ENCODE measurements at regions not wholly inside any gene's neighbourhood (a gene's known extent, or its start where the extent isn't known, plus 50 kb on each side); places are given as distances from the start of the nearest gene placed in this dataset.
"Not testable (repeated sequence)": the region's sequence is repeated elsewhere in the genome, so short reads cannot be mapped to it uniquely, and the experiment has no call there.

- H2AK5ac ChIP-seq (ENCODE audit: low read depth, low read length); H3K27me3 ChIP-seq (replicated peaks in 1 of 4; ENCODE audit: control insufficient read depth in 3 of 4, extremely low read depth in 1 of 4, insufficient read depth in 3 of 4, low read length in 3 of 4); H3K56ac ChIP-seq (replicated peaks; ENCODE audit: insufficient read length, low read depth, low read length); FAIRE-seq; H3K4ac ChIP-seq (replicated peaks; ENCODE audit: insufficient read length, low read depth, low read length); H3K79me2 ChIP-seq (ENCODE audit: control insufficient read depth in 1 of 2, insufficient read depth in 2 of 2, low read length in 2 of 2); DNase-seq (ENCODE audit: low read depth in 1 of 2, low spot score in 2 of 2); H3K9ac ChIP-seq (replicated peaks in 1 of 4; ENCODE audit: extremely low read depth in 1 of 4, low read depth in 3 of 4, low read length in 3 of 4); H3K4me2 ChIP-seq (ENCODE audit: insufficient read depth in 1 of 2, low read depth in 2 of 2, low read length in 2 of 2); H4K5ac ChIP-seq (ENCODE audit: insufficient read length, low read depth, low read length); H3K14ac ChIP-seq (ENCODE audit: insufficient read length); H3K23ac ChIP-seq (ENCODE audit: insufficient read length); H3K27ac ChIP-seq (ENCODE audit: low read depth, low read length); H2BK120ac ChIP-seq (replicated peaks; ENCODE audit: low read depth, low read length); H4K91ac ChIP-seq (replicated peaks; ENCODE audit: insufficient read length, low read length); H3K36me3 ChIP-seq (ENCODE audit: control insufficient read depth in 2 of 4, insufficient read depth in 4 of 4, low read length in 3 of 4); H2BK15ac ChIP-seq (ENCODE audit: low read length); H3K4me3 ChIP-seq (ENCODE audit: extremely low read depth in 1 of 4, insufficient read depth in 2 of 4, low read depth in 3 of 4, low read length in 4 of 4); H3K4me1 ChIP-seq (replicated peaks in 1 of 4; ENCODE audit: control insufficient read depth in 3 of 4, insufficient read depth in 4 of 4, low read length in 3 of 4); H4K20me1 ChIP-seq (replicated peaks in 1 of 2; ENCODE audit: control insufficient read depth in 1 of 2, insufficient read depth in 2 of 2, low read length in 2 of 2); H2BK20ac ChIP-seq (ENCODE audit: low read length); H3K79me1 ChIP-seq (ENCODE audit: low read depth, low read length); H2BK5ac ChIP-seq (ENCODE audit: low read depth, low read length); H3K18ac ChIP-seq (ENCODE audit: extremely low read depth, low read length); H4K8ac ChIP-seq (ENCODE audit: extremely low read depth, insufficient read depth, low read length); H3K23me2 ChIP-seq (ENCODE audit: low read depth, low read length); H2AFZ ChIP-seq (ENCODE audit: low read length); POLR2A ChIA-PET (ENCODE audit: partially characterized antibody); H2BK12ac ChIP-seq (ENCODE audit: low read depth, low read length): not testable (repeated sequence)
- peaks cover 11 to 14% of the 10 kb centered on the region in 2 experiments for H3K9me3 ChIP-seq (ENCODE audit: insufficient read depth in 2 of 2, low read depth in 1 of 2, low read length in 1 of 2)
- WGBS, 2 experiments (ENCODE audit: extremely low coverage in 1 of 2, insufficient coverage in 1 of 2, insufficient read length in 1 of 2, insufficient replicate concordance in 2 of 2, low coverage in 1 of 2, low lambda C conversion rate in 2 of 2, missing lambda C conversion rate in 1 of 2): 80% methylated on average over 2 of the region's 2 CpGs; no CpG with 5 or more reads in 1 of the 2 experiments
- CTCF ChIA-PET (ENCODE audit: partially characterized antibody): interaction anchor here (0.7 kb wide), 1 partner anchor 275 kb away, joined by 3 read pairs; no protein-coding TSS in a partner anchor
Observed at GRCh38 chr2:64925930-64926722, 63.1 kb upstream of the SLC1A4 start.

All from H1 (cell line).